ENCODE measurements at regions not wholly inside any gene's neighbourhood (a gene's known extent, or its start where the extent isn't known, plus 50 kb on each side); places are given as distances from the start of the nearest gene placed in this dataset.

DNA sequence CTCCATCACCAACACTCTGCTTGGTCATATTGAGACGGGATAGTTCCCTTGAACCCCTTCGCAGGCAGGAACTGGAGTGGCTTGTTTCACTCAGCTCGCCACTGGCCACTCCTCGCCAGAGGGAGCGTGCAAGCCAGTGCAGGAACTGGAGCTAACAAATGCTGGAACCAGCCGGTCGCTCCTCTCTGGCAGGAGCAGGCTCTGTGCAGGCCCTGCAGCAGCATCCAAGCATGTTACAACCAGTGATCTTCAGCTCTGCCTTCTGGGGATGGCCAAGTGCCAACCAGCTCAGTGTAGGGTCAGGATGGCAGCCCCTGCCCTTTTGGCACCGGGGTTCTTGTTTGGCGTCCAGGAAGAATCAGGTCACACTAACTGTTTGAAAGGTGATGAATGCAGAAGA is 329.0 kb upstream of the AZI2 start:
- H3K27me3 ChIP-seq: no peaks in the 10 kb centered on the region
- H3K9me3 ChIP-seq: no peaks in the 10 kb centered on the region
- H3K27ac ChIP-seq: no peak overlapping the region
- H3K4me1 ChIP-seq (ENCODE audit: control insufficient read depth in 1 of 2, insufficient read depth in 1 of 2, low read depth in 1 of 2, low read length in 1 of 2): no peaks in the 10 kb centered on the region
- H3K36me3 ChIP-seq: no peaks in the 10 kb centered on the region
- no peak overlapping the region for H3K4me3 ChIP-seq (ENCODE audit: low read depth in 1 of 2, low read length in 1 of 2)
- TF ChIP-seq, protein P1, sequence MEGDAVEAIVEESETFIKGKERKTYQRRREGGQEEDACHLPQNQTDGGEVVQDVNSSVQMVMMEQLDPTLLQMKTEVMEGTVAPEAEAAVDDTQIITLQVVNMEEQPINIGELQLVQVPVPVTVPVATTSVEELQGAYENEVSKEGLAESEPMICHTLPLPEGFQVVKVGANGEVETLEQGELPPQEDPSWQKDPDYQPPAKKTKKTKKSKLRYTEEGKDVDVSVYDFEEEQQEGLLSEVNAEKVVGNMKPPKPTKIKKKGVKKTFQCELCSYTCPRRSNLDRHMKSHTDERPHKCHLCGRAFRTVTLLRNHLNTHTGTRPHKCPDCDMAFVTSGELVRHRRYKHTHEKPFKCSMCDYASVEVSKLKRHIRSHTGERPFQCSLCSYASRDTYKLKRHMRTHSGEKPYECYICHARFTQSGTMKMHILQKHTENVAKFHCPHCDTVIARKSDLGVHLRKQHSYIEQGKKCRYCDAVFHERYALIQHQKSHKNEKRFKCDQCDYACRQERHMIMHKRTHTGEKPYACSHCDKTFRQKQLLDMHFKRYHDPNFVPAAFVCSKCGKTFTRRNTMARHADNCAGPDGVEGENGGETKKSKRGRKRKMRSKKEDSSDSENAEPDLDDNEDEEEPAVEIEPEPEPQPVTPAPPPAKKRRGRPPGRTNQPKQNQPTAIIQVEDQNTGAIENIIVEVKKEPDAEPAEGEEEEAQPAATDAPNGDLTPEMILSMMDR (IDR thresholded peaks at IDR 0.05): no peak

GRCh38 chr3:28678086-28678485 is 329.5 kb upstream of the AZI2 start:
- Histone ChIP-seq H3K36me3 (no peaks in the 10 kb centered on the region), H3K27me3 (no peaks in the 10 kb centered on the region), H3K4me1 (ENCODE audit: control insufficient read depth in 1 of 2, insufficient read depth in 1 of 2, low read depth in 1 of 2, low read length in 1 of 2) (no peaks in the 10 kb centered on the region), H3K9me3 (no peaks in the 10 kb centered on the region), H3K4me3 (ENCODE audit: low read depth in 1 of 2, low read length in 1 of 2) (no peak overlapping the region), H3K27ac (no peak overlapping the region)
- TF ChIP-seq, protein P1 (IDR thresholded peaks at IDR 0.05): no peak

- TF ChIP-seq, protein P1 (IDR thresholded peaks at IDR 0.05): no peak
- Histone ChIP-seq H3K36me3 (no peaks in the 10 kb centered on the region), H3K27ac (no peak overlapping the region), H3K4me1 (ENCODE audit: control insufficient read depth in 1 of 2, insufficient read depth in 1 of 2, low read depth in 1 of 2, low read length in 1 of 2) (no peaks in the 10 kb centered on the region), H3K9me3 (no peaks in the 10 kb centered on the region), H3K4me3 (ENCODE audit: low read depth in 1 of 2, low read length in 1 of 2) (no peak overlapping the region), H3K27me3 (no peaks in the 10 kb centered on the region)
Measured at GRCh38 chr3:28680050-28680449, 331.4 kb upstream of the AZI2 start.

- Histone ChIP-seq H3K4me3 (ENCODE audit: low read depth in 1 of 2, low read length in 1 of 2) (no peak overlapping the region), H3K36me3 (no peaks in the 10 kb centered on the region), H3K9me3 (no peaks in the 10 kb centered on the region), H3K4me1 (ENCODE audit: control insufficient read depth in 1 of 2, insufficient read depth in 1 of 2, low read depth in 1 of 2, low read length in 1 of 2) (no peaks in the 10 kb centered on the region), H3K27me3 (no peaks in the 10 kb centered on the region), H3K27ac (no peak overlapping the region)
- TF ChIP-seq, protein P1 (IDR thresholded peaks at IDR 0.05): no peak
Measured at GRCh38 chr3:28682121-28682520, 333.5 kb upstream of the AZI2 start.

GRCh38 chr3:28690176-28690575 is 341.6 kb upstream of the AZI2 start:
- Histone ChIP-seq H3K4me1 (ENCODE audit: control insufficient read depth in 1 of 2, insufficient read depth in 1 of 2, low read depth in 1 of 2, low read length in 1 of 2) (no peaks in the 10 kb centered on the region), H3K9me3 (no peaks in the 10 kb centered on the region), H3K27me3 (no peaks in the 10 kb centered on the region), H3K36me3 (no peaks in the 10 kb centered on the region), H3K27ac (no peak overlapping the region), H3K4me3 (ENCODE audit: low read depth in 1 of 2, low read length in 1 of 2) (no peak overlapping the region)
- TF ChIP-seq, protein P1 (IDR thresholded peaks at IDR 0.05): no peak

GRCh38 chr3:28698706-28699105 is 350.1 kb upstream of the AZI2 start:
- H3K4me1 ChIP-seq (ENCODE audit: control insufficient read depth in 1 of 2, insufficient read depth in 1 of 2, low read depth in 1 of 2, low read length in 1 of 2): no peaks in the 10 kb centered on the region
- no peaks in the 10 kb centered on the region for H3K36me3 ChIP-seq
- TF ChIP-seq, protein P1 (IDR thresholded peaks at IDR 0.05): no peak
- no peak overlapping the region for H3K27ac ChIP-seq
- no peaks in the 10 kb centered on the region for H3K27me3 ChIP-seq
- H3K4me3 ChIP-seq (ENCODE audit: low read depth in 1 of 2, low read length in 1 of 2): no peak overlapping the region
- no peaks in the 10 kb centered on the region for H3K9me3 ChIP-seq
